ENCODE measurements at regions not wholly inside any gene's neighbourhood (a gene's known extent, or its start where the extent isn't known, plus 50 kb on each side); places are given as distances from the start of the nearest gene placed in this dataset.

DNA sequence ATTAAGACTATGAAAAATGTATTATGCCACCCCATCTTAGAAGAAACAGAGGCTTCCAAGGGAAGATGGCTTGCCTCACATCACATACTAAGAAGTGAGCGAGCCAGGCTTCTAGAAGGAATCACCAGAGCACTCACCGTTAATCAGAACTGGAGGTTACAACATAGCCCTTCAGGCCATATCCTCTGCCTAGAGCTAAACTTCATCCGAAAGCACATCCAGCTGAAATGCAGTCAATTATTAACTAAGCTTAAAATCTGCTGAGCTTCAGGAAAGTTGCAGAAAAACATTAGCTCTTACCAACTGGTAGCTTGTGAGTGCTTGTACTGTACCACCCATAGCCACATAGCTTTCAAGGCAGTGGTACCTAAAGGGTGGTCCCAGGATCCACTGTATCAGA is 483.2 kb downstream of the TBL1XR1 start:
- no peak for DNase-seq (ENCODE audit: low spot score)

DNA sequence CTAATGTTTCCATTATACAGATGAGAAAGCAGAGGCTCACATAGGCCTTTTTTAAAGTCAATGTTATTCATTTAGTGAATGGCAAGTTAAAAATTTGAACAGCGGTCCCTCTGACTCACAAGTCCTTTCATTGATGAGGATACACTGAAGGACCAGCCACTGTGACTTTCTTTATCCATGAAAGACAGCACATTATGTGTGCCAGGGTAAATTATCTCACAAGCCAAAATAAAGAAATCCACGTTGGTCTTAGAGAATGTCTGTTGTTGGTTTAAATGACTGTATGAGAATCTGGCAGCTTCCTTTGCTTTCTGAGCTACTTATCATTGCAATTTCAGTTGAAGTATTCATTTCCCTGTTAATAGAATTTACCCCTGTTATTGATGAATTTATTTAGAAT is 485.1 kb downstream of the TBL1XR1 start:
- DNase-seq (ENCODE audit: low spot score) = no peak

DNA sequence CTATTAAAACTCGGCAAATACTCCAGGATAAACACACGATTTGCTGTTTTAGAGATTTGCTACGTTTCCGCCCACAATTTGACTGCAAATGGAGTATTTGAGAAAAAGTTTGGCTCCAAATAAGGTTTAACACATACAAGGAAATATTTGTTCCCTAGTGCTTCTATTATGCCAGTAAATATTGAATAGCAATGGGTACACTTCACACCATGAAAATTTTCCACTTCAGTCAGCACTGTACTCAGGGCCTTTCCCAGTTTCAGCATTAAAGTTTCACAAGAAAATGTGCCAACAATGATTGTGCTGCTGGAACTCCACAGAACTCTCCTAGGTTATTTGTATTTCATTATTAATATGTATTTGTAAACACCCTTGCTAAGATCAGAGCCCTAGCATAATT is 498.0 kb downstream of the TBL1XR1 start:
- no peak for DNase-seq (ENCODE audit: low spot score)

DNA sequence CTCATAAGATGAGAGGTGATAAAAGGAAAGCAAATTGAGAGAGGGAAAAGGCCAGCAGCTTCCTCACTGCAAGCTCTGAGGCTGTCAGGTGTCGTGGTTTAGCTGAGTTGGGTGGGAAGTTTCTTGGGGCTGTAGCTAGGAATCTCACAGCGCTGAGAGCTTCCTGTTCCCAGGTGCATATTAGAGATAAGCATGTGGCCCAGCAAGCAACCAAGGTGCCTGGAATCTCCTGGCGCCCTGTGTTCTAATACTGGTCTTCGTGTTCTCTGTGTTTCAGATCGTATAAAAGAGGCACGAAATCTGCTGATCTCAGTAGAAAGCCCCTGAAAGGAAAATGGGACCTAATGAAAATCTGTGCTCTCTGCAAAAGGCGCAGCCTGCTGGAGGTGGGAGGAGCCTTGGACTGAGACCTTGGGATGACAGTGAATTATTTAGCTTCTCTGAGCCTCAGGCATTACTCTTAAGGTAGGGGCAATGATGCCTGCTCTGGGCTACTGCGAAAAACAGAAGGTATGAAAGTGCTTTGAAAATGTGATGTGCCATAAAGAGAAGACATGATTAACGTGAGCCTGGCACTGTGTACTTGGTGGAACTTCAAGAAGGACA is 499.9 kb downstream of the TBL1XR1 start:
- no peak for DNase-seq (ENCODE audit: low spot score)

DNA sequence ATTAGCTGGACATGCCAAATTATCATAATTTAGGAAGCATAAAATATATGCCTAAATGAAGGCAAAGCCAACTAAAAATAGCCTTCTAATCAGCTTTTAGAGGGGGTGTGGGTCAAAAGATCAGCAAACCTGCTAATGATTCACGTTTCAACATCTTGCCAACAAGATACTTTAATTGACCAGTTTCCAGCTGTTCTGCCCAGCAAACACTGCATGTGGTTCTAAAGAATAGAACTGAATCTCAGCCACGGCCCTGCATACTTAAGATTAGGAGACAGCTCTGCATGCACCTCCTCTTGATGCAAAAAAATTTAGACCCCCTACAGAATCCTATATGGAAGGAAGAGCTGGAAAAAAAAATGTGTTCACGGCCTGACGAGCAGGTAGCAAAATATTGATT is 500.5 kb downstream of the TBL1XR1 start:
- no peak for DNase-seq (ENCODE audit: low spot score)

DNA sequence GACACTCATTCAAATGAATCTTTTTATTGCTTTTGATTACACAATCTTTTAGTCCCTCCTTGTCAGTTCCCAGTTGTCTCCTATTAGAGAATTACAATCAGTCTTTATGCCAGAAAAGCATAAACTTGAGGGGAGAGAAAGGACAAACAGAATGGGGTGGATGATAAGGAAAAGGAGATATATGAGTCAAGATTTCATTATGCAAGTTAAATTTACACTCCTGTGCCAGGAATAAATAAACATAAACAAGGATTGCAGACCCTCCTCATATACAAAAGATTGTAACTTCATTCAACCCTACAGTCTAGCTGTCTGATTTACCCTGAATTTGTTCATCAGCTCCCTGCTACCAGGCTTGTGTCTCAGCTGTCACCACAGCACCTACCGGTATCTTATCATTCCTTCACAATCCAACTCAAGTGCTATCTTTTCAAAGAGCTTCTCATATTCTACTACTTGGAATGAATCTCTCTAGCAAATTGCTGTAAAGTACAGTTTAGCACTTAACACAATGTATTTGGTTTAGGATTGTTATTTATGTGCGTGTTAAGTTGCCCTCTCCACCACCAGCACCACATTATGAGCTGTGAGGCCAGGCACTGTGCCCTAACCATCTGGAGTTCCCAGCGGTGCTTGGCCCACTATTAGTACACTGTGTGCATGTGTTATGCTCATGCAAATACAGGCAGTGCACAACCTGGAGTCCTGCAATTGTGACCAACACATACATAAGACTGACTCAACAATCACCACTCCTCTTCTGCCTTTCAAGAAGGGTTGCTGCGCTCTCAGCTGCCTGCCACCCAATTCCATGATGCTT is 504.1 kb downstream of the TBL1XR1 start:
- DNase-seq (ENCODE audit: low spot score) = no peak

DNA sequence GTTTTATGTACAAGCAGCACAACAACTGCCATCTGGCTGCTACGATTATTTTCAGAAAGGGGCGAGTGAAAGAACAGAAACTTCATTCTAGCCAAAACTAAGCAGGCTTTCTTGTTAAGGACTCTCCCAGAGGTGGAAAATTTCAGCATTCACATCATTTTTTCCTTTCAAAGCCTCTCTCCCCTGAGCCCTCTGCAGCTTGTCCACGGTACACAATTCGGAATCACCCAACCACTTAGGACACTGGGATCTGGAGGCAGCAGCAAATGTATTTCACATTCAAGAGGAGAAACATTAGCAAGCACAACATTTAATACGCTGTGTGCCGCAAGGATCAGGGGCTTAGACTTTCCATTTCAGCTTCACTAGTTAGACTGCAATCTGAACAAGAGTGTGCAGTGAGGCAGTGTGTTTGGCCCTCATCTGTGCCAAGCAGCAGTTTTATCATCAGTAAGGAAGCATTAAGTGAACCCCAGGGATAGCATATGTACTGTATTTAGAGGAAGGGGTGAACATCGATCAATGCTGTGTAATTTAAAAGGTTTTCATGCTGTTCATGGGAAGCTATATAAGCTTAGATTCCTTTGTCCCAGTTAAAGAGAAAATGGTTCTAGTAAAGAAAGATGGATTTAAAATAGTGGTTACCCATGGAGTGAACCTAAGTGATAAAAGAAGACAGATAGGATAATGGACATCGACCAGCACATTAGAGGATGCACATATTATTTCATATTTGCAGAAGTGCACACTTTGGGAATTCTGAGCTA is 504.9 kb downstream of the TBL1XR1 start:
- DNase-seq (ENCODE audit: low spot score) = no peak

DNA sequence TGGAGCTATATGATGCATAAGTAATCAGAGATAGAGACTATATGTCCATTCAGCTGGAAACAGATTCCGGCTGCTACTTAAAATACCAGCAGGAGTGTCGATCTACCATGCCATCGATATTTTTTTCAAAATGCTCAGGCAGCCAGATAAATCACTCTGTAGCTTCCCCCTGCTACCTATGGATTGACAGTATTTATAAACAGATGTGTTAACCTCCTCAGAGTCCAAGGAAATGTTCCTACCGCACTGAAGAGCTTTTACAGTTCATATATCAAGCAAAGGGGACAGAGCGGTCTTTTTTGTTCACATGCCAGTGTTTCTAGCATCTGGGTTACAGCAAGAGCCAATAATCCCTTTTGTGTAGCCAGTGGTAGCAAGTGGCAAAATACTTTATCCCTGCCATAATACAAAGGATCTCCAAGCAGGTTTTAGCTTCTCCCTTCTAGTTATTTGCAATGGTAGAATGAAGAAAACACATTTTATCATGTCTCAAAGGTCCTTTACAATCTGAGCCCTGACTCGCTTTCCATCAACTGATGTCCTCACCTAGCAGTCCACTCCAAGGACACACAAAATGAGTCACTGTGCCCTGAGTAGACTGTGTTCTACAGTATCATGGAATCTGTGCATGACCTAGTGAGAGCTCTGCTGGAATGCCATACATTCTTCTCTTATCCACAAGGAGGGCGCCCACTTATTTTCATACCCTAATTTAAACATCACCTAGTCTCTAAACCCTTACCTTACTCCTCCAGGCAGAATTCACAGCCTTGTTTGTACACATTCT is 507.0 kb downstream of the TBL1XR1 start:
- DNase-seq (ENCODE audit: low spot score) = no peak

DNA sequence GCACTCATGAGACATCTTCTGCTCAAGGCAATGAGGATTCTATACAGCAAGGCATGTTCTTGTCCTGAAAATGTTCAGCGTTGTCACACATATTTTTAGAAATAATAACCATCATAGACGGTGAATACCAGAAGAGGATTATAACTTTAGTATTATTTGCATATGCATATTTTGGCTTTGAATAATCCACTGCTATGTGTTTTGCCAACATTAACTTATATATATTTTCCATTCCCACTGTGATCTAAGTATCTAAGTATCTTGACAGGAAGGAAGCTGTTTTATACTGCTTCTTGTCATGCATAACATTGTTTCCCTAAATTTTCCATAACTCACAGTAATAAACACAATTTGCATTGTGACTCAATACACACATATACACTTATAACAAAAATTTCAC is 509.5 kb downstream of the TBL1XR1 start:
- DNase-seq (ENCODE audit: low spot score) = no peak

DNA sequence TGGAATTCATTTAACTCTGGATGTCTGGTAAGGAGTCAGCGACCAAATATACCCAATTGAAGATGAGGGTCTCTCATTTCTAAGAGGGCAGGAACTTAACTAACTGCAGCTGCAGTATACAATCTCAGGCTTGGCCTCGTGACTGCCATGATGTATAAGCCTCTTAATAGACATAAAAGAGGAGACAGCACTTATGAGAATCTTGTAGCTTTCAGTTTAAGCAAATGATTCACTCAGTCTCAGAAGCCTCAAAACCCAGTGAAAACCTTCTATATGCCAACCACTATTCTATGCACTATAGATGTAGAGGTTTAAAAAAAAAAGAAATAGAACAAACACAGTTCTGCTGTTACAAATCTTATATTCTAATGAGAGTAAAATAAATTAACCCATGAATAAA is 513.9 kb downstream of the TBL1XR1 start:
- no peak for DNase-seq (ENCODE audit: low spot score)

DNA sequence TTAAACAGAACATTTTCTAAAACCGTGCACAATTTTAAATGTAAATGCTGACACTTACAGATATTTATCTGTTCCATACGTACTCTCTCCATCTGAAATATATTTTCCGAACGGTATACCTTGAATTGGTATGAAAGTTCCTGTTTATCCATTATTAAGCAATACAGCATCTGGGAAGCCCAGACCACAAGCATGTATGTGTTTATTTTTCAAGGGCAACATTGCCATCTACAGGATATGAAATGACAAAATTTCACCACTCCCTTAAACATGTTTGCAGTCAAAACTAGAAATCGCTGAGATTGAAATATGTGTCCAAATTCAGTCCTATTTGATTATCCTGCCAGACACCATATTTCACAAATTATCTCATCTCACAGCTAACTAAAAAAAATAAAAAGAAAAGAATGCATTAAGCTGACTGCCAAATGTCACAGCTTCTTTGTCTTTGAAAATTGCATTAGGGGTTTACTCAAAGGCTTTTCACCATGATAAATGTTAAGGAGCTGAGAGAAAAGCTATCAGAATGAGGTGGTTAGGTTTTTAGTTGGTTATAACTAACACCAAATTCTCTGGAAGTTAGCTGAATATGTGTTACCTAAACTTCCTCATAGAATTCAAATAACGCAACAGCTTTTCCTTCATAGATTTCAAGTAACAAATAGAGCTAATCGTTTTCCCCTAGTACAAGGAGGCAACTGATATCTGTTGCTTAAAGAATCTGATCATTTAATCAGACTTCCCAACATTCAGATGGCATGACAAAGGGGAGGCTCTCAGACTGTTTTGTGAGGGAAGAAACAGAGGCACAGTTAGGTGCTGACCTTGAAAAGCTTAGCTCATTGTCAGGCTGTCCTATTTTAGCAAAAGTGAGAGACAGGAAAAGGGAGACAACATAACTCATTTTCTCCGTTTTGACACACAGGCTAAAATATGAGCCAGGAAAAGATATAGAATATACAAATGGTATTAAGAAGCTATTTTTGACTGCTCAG is 533.1 kb downstream of the TBL1XR1 start:
- DNase-seq (ENCODE audit: low spot score) = no peak

DNA sequence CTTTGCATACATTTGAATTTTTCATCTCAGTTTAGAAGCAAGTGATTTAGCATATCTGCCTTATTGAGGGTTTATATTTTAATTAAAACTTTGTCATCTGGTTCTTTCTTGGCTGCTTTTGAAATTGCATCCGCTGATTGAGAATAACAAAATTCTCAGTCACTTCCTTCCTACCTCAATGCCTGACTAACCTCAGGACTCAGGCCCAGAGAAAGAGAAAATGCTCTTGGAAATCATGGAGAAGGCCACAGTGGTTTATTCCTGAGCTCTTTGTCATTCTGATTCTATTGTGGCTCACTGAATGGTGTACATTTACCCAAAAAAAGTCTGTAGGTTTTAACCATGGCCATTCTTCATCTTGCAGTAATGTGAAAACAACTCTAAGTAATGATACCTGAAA is 533.9 kb downstream of the TBL1XR1 start:
- no peak for DNase-seq (ENCODE audit: low spot score)

DNA sequence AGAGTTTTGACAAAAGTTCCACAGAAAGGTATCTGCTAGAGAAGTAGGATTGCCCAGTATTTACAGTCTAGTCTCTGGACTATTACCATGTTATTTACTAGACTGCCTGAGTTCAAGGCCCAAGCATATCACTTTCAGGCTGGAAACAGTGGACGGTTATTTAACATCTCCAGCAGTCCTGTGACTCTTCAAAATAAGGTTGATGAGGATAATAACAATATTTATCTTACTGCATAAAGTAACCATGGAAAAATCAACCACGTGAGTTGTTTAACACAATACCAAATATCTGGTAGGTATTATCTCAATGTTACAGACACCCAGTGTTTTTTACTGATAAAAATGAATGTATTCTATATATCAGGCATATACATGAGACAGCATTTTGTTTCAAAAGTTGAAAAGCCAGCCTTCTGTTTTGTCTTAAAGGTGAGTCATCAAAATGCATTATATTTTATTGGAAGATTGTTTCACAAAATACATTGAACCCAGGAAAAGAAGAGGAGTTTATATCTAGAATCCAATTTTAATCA is 535.8 kb downstream of the TBL1XR1 start:
- DNase-seq (ENCODE audit: low spot score) = no peak

DNA sequence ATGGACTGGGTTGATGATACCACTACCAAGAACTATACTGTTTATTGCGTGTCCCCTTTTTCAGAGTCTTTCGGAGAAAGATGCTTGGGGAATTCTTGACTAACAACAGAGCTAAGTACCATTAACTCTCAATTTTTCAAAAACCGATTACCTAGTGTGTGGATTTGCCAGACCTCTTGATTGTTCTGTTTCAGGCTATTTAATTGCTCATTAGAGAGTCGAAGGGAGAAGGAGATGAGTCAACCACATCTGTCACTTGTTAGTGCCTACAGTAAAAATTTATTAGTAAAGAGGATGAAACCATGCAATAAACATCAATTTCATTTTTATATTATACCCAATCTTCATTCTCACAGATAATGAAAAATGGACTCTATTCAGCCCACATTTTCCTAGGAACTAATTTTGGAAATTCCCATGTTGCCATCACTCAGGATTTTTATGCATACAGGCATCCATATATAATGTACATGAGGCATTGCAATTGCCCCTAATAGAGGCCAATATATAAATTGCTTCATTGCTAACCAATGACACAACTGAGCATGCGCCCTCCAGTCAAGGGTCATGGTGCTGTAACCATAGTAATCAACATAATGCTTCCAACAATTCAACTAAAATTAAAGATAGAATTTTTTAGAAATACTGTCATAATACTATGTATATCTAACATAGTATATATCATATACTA is 541.7 kb downstream of the TBL1XR1 start:
- no peak for DNase-seq (ENCODE audit: low spot score)

DNA sequence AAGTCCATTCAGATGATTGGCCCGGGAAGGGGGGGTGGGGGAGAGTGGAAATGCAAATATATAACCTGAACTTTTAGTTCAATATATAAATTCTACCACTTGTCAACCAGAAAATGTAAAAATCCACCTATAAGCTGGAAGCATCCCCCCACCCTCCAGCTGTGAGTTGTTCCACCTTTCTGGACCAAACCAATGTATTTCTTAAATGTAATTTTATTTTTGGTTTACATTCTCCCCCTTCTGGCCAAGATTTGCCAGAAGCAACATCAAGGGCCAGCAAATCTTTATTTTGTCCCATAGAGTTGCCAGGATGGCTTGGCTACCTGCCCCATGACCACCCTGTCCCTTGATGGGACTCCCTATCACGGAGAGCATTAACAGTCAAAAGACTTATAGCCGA is 545.7 kb downstream of the TBL1XR1 start:
- no peak for DNase-seq (ENCODE audit: low spot score)

DNA sequence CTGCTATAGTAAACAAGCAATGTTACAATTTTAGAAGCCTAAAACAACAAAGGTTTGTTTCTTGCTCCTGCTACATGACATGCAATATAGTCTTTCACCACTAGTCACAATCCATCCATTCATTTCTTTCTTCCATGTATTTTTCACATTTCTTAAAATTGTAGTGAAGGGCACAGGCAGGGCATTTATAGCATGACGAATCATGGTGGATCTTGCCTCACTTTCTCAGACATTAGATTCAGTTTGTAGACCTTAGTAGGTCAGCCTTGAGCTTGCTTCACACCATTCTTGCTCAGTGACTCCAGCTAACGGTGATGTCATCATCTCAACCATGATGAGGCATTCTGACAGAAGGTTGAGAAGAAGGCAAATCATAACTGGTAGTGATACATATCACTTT is 546.8 kb downstream of the TBL1XR1 start:
- no peak for DNase-seq (ENCODE audit: low spot score)

DNA sequence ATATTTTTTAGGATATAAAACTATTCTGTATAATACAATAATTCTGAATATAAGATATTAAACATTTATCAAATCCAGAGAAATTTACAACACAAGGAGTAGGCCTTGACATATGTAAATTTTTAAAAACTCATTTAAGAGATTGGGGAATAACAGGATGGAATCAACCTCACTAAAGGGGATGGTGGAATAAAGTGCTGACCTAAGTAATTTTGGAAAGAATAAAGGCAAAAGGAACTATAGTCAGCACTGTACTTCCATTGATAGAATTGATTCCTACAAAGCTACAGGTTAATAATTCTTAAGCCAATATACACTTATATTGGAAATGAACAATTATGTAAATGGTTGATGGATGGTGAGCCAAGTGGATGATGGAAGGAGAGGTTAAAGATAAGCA is 549.3 kb downstream of the TBL1XR1 start:
- DNase-seq (ENCODE audit: low spot score) = no peak

DNA sequence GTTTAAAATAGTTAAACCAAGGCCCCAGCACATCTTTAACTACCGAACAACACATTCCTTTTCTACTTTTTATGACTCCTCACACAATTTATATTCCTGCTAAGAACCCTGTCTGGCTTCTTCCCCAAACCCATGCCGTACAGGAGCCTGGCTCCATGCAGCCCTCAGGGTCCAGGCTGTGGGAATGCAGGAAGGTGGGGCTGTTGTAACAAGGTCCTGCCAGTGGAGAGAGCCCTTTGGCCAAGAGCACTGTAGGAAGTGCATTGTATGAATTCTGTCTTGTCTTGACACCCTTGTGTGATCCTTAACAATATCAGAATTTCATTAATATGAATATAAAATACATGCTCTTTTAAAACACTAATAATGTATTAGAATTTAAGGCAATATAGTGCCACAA is 563.8 kb downstream of the TBL1XR1 start:
- DNase-seq (ENCODE audit: low spot score) = no peak

DNA sequence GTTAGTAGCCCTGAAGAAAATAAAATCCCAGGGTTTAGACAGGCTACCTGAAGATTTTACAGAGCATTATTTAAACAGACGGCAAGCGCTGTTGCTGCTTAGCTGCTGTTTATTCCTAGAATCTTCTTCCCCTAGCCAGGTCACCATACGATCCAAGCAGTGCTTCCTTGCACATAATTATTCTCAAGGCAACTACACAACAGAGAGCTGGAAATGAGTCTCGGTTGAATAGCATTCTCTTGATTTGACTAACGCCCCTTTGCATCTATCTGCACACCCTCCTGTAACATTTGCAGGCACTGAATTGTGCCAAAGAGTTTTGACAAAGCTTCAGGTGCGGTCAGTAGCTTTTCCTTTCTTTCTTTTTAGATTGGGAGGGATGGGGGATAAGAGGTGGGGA is 564.4 kb downstream of the TBL1XR1 start:
- DNase-seq (ENCODE audit: low spot score) = no peak

DNA sequence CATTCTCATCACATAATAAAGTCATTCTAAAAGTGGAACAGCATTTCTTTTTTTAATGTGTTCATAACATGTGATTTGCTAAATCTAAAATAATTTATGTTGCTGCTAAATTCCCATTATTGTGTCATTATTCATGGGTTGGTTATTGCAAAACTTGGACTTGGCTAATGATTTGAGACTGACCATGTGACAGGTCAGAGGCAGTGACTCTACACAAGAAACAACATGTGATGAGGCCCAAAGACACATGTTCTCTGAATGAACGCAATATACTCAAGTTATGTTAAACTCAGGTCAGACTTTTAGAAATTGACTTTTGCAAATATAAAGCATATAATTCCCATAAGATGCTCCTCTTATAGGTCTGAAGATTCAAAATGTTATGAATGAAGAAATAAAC is 566.1 kb downstream of the TBL1XR1 start:
- DNase-seq (ENCODE audit: low spot score) = no peak

Measured in germinal center (tissue), 1 donor.